ENCODE measurements at regions not wholly inside any gene's neighbourhood (a gene's known extent, or its start where the extent isn't known, plus 50 kb on each side); places are given as distances from the start of the nearest gene placed in this dataset.
A peak's percentile ranks its signal among the peaks of the same experiment; 100 is the strongest.

DNA sequence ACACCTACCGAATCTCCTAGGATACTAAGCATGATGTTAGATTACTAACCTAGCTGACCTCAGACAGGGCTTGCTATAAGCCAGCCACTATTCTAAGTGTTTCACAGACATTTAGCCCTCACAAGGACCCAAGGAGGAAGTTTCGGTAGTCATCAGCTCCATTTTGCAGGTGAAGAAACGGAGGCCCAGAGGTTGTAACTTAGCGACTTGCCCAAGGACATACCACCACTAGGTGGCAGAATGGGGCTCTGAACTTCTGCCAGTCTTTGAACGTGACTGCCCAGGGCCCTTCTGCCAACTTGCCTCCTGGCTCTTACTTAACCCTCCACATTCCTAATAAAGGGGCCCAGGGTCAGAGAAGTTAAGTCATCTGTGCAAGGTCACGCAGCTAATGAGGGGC is 283.5 kb downstream of the C1orf94 start:
- Histone ChIP-seq H2BK12ac (ENCODE audit: insufficient read length, low read depth, low read length) (no peak overlapping the region), H3K27ac (ENCODE audit: insufficient read length, low read depth, low read length) (no peak overlapping the region), H2BK20ac (ENCODE audit: low read depth, low read length, poor library complexity, severe bottlenecking) (no peak overlapping the region), H3K79me1 (ENCODE audit: insufficient read depth, low read depth, low read length, poor library complexity, severe bottlenecking) (no peaks in the 10 kb centered on the region), H3K4me1 (ENCODE audit: insufficient read depth, low read length) (no peaks in the 10 kb centered on the region), H3K27me3 (ENCODE audit: insufficient read depth, low read length) (no peaks in the 10 kb centered on the region), H3K9ac (ENCODE audit: extremely low read depth, insufficient read length, low read length) (no peak overlapping the region), H3K56ac (ENCODE audit: insufficient read length, low read depth, low read length) (no peak overlapping the region), H2BK5ac (ENCODE audit: insufficient read length, low read length) (no peak overlapping the region), H4K91ac (ENCODE audit: insufficient read length, low read depth, low read length) (no peak overlapping the region), H3K23ac (ENCODE audit: insufficient read length, low read depth, low read length) (no peak overlapping the region), H2BK15ac (ENCODE audit: low read depth, low read length) (no peak overlapping the region), H4K20me1 (ENCODE audit: control insufficient read depth, insufficient read depth, insufficient read length) (no peaks in the 10 kb centered on the region), H2AK5ac (ENCODE audit: insufficient read length, low read length) (no peak overlapping the region), H3K79me2 (ENCODE audit: insufficient read depth, low read length) (no peaks in the 10 kb centered on the region), H2BK120ac (ENCODE audit: low read depth, low read length, poor library complexity, severe bottlenecking) (no peak overlapping the region), H3K14ac (ENCODE audit: insufficient read depth, low read length) (no peak overlapping the region), H3K18ac (ENCODE audit: insufficient read length, low read depth, low read length) (no peak overlapping the region), H4K5ac (ENCODE audit: insufficient read length, low read depth, low read length) (no peak overlapping the region), H3K23me2 (ENCODE audit: insufficient read length, low read depth, low read length, poor library complexity, severe bottlenecking) (no peaks in the 10 kb centered on the region), H2AFZ (ENCODE audit: low read length) (no peak overlapping the region), H3T11ph (ENCODE audit: low read length) (no peak overlapping the region), H3K9me3 (ENCODE audit: control insufficient read depth, low read depth, low read length) (no peaks in the 10 kb centered on the region), H3K4me2 (ENCODE audit: insufficient read depth, insufficient read length, low read length) (no peak overlapping the region), H4K8ac (replicated peaks; ENCODE audit: insufficient read length, low read depth, low read length) (no peak overlapping the region), H3K4ac (ENCODE audit: low read depth, low read length) (no peak overlapping the region)
- no peak overlapping the region for H3K27ac Mint-ChIP-seq
- no CpG with 5 or more reads among the region's 6 CpGs for WGBS (ENCODE audit: extremely low coverage, insufficient read length, low lambda C conversion rate)
- no peaks in the 10 kb centered on the region for H3K36me3 Mint-ChIP-seq (ENCODE audit: insufficient read depth in 1 of 3, low read depth in 3 of 3)
- peak; percentile 78 for DNase-seq
- no peak overlapping the region for H3K4me3 Mint-ChIP-seq
- TF ChIP-seq, protein P1, sequence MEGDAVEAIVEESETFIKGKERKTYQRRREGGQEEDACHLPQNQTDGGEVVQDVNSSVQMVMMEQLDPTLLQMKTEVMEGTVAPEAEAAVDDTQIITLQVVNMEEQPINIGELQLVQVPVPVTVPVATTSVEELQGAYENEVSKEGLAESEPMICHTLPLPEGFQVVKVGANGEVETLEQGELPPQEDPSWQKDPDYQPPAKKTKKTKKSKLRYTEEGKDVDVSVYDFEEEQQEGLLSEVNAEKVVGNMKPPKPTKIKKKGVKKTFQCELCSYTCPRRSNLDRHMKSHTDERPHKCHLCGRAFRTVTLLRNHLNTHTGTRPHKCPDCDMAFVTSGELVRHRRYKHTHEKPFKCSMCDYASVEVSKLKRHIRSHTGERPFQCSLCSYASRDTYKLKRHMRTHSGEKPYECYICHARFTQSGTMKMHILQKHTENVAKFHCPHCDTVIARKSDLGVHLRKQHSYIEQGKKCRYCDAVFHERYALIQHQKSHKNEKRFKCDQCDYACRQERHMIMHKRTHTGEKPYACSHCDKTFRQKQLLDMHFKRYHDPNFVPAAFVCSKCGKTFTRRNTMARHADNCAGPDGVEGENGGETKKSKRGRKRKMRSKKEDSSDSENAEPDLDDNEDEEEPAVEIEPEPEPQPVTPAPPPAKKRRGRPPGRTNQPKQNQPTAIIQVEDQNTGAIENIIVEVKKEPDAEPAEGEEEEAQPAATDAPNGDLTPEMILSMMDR (conservative IDR thresholded peaks at IDR 0.05): peak; percentile 80
- H3K27me3 Mint-ChIP-seq (ENCODE audit: low read depth): peaks cover 6% of the 10 kb centered on the region
- H3K9me3 Mint-ChIP-seq: no peaks in the 10 kb centered on the region
- H3K4me1 Mint-ChIP-seq: peaks cover 2 to 3% of the 10 kb centered on the region in 2 experiments; a peak in 1 of 4 replicates

Measured in H9 (cell line).